Fibroblast of peridontal ligament (primary cell): ENCODE measurements at regions not wholly inside any gene's neighbourhood (a gene's known extent, or its start where the extent isn't known, plus 50 kb on each side); places are given as distances from the start of the nearest gene placed in this dataset.
"Not testable (repeated sequence)": the region's sequence is repeated elsewhere in the genome, so short reads cannot be mapped to it uniquely, and the experiment has no call there.

ENCODE experiments used
- DNase-seq: peaks from one replicate; pipeline ENCODE4 v3.0.0-alpha.2; 2010; ENCODE audit errors: extremely low read depth

- DNase-seq, result no peak
Observed at GRCh38 chr4:11860996-11861395, 432.3 kb upstream of the HS3ST1 start.

DNA sequence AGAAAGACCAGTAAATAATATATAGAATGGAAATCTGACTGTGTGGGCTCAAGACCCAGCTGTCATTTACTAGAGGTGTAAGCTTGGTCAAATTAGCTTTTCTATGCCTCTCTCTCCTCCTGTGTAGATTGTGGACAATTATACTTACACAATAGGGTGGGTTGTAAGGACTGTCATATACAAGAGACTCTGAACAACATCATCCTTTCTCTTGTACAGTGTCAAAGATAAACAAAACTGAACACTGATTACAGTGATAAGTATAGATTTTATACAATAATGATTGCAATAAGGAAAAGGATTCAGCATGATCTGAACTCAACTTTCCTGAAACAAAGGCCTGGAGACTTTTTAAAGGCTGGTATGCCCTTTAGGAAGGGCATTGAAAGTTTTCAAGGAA is 429.2 kb upstream of the HS3ST1 start:
- DNase-seq, result no peak

- DNase-seq, result no peak
Observed at GRCh38 chr4:11847167-11847566, 418.5 kb upstream of the HS3ST1 start.

DNA sequence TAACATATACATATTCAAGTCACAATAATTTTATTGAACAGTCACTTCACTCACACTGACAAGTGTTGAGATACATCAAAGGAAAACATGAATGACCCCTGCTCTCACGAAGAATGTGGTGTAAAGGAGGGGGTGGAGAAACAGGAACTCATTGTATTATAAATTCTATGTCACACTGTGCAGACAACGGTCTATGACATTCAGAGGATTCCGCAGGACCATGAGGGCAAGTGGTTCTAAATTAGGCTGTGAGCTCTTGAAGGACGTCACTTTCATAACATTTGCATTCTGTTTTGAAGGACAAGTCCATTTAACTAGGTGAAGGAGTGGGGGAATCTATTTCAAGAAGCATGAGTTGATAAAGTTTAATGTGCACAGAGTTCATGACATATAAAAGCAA is 415.2 kb upstream of the HS3ST1 start:
- DNase-seq, result no peak

DNA sequence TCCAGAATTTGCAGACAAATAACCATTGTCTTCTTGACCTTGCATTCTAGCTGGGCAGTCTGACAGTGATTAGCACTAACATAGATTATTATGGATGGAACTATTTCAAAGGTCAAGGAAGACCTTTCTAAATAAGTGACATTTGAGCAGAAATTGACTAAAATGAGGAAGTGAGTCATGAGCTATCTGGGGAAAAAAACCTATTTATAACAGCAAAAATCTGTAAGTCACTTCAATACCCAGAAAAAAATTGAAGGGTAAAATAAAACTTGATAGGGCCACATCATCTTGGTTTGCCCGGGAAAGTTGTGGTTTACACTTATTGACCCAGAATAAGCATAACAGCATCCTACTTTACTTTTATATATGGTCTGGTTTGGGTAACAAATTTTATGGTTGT is 414.6 kb upstream of the HS3ST1 start:
- DNase-seq, result no peak

GRCh38 chr4:11842620-11843263 is 414.0 kb upstream of the HS3ST1 start:
- no peak for DNase-seq

- DNase-seq, result no peak
Observed at GRCh38 chr4:11839889-11840288, 411.2 kb upstream of the HS3ST1 start.

DNA sequence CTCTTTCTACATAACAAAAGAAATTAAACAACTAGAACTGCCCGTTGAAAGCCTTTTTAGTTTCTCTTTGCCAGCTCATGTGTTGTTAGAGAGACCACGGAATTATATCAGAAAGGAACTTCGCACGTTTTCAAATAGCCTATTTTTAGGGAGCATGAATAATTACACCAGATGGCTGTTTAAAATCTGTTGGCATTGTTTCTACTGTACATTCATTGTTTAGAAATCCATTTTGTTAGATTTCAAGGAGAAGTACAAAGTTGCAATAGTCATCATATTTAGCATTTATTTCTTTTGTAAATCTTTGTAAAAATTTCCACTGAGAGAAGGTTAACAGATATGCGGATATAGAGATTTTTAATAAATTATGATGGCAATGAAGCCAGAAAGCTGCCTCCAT is 403.0 kb upstream of the HS3ST1 start:
- DNase-seq, result no peak

GRCh38 chr4:11824566-11824965 is 395.9 kb upstream of the HS3ST1 start:
- DNase-seq, result no peak

- DNase-seq, result no peak
Observed at GRCh38 chr4:11821772-11822430, 393.2 kb upstream of the HS3ST1 start.

GRCh38 chr4:11817088-11817487 is 388.4 kb upstream of the HS3ST1 start:
- DNase-seq, result no peak

DNA sequence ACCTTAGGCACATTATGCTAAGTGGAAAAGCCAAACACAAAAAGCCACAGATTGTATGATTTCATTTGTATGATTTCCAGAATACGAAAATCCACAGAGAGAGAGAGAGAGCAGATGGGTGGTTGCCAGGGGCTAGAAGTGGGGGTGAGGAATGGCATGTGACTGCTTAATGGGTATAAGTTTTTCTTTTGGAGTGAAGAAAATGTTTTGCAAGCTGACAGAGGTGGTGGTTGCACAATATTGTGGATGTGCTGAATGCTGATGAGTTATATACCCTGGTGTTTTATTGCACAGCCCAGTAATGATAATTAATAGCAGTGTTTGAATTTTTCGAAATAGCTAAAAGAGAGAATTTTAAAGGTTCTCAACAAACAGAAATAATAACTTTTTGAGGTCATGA is 386.1 kb upstream of the HS3ST1 start:
- no peak for DNase-seq

- DNase-seq, result no peak
Observed at GRCh38 chr4:11813951-11814446, 385.3 kb upstream of the HS3ST1 start.

GRCh38 chr4:11811521-11811920 is 382.8 kb upstream of the HS3ST1 start:
- DNase-seq, result not testable (repeated sequence)

DNA sequence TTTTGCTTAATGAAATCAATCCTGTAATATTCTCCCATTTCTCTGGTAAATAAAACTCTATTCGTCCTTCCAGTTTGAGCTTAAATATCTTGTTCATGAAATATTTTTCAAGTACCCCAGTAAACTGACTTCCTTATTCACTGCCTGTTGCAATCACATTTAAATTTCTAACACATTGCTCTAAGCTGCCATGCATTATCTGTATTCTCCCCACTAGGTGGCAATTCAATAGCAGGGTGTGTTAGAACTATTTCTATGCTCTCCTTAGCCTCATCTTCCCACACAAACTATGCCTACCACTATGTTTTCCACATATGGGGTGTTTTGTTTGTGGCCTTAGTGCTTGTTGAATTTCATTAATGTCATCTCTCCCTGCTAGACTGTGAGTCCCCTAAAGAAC is 377.1 kb upstream of the HS3ST1 start:
- DNase-seq, result peak; percentile 12

GRCh38 chr4:11801466-11802446 is 373.1 kb upstream of the HS3ST1 start:
- DNase-seq, result no peak

DNA sequence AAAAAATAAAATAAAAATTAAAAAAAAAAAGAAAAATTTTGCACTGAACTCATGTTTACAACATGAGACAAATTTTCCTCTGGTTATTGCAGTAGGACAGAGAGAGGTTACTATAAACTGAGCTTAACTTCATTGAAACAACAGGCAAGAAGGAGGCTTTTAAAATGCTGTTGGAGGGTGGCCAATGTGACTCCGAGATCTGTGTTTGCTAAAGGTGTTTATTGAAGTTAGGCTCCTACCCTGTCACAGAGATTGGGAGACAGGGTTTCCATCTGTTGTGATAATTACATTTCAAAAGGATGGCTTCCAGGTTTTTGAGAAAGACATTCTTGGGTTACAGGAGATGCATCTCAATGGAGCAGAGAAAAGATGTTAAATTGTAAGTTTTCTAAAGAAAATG is 370.5 kb upstream of the HS3ST1 start:
- no peak for DNase-seq

DNA sequence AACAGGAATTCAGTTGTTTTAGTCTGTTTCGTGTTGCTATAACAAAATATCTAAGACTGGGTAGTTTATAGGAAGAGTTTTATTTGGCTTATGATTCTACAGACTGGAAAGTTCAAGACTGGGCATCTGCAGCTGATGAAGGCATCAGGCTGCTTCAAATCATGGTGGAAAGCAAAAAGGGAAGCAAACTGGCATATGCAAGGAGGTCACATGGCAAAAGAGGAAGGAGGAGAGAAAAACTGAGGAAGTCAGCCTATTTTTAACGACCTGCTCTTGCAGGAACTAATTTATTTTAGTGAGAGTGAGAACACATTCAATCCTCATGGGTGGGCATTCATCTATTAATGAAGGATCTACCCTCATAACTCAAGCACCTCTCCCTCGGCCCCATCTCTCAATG is 363.1 kb upstream of the HS3ST1 start:
- no peak for DNase-seq

DNA sequence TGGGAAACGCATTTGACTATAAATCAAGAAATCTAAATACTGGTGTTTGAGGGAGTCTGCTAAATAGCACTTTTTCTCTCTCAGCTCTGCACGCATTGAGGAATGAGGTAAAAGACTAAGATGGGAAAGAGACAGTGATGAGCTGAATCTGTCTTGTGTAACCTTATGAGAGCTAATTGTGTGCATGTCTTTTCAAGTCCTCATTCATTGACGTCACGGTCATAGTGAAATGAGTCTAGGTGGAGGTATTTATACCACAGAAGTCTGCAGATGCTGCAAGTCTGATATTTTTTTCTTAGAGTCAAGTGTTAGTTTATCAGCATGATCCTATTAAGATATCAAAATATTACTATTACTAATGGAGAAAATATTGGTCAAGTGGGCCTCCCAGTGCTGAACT is 361.5 kb upstream of the HS3ST1 start:
- no peak for DNase-seq

DNA sequence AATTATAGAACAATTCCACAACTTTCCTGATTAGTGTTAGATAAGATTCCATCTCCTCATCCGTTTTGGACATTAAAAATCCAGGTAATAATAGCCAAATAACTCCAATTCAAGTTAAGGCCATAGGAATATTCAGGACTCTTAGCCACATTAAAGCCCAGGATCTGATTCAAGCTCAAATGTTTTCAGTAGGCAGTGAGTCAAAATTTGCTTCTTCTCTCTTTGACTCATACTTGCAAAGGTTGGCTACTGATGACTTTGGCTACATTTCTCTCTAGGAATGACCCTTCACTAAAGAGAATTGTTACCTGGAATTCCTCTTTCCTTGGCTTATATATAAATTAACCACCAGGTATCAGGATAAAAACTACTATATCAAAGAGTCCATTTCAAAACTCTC is 354.9 kb upstream of the HS3ST1 start:
- DNase-seq, result no peak

DNA sequence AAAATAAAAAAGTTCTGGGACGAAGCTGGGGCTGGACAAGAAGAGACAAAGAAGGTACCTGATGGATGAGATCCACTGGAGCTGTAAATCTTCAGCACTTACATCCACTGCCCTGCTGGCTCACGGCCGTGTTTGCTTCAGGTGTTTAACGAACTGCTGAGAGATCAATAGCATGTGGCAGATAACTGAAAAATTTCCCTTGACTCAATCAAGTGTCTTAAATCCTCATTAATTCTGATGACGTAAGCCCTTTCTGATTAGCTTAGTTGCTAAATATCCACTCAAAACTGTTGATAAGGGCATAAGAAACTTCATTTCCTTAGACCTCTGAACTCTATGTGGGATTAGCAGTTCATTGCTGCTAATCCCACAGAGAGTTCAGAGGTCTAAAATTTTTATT is 354.2 kb upstream of the HS3ST1 start:
- DNase-seq, result no peak

GRCh38 chr4:11777447-11777846 is 348.8 kb upstream of the HS3ST1 start:
- DNase-seq, result no peak

- peak; percentile 6 for DNase-seq
Observed at GRCh38 chr4:11774346-11774745, 345.7 kb upstream of the HS3ST1 start.
